Astrocyte (in vitro differentiated cells and primary cell): ENCODE measurements at regions not wholly inside any gene's neighbourhood (a gene's known extent, or its start where the extent isn't known, plus 50 kb on each side); places are given as distances from the start of the nearest gene placed in this dataset.
"Not testable (repeated sequence)": the region's sequence is repeated elsewhere in the genome, so short reads cannot be mapped to it uniquely, and the experiment has no call there.

Source experiments
- DNase-seq: peaks from one replicate; pipeline ENCODE4 v3.0.0-alpha.2; 2010; ENCODE audit warnings: low read depth
- FAIRE-seq: peaks from 2 replicates; lab custom pipeline; 2011; peaks lifted over from hg19 to GRCh38; lab: Jason Lieb, UNC
- H2AFZ ChIP-seq: 2 replicates; pipeline ENCODE4 v1.6.0; 2012; ENCODE audit warnings: low read depth, low read length, inconsistent platforms
- H3K27ac ChIP-seq: 2 replicates; pipeline ENCODE4 v1.5.1; 2011; ENCODE audit warnings: low read depth, low read length, inconsistent platforms
- H3K27me3 ChIP-seq: 2 replicates; pipeline ENCODE4 v1.6.0; 2011; ENCODE audit warnings: low read length, inconsistent platforms; ENCODE audit not compliant: insufficient read depth
- H3K36me3 ChIP-seq: 2 replicates; pipeline ENCODE4 v1.5.1; 2011; ENCODE audit warnings: low read length, inconsistent platforms; ENCODE audit not compliant: insufficient read depth
- H3K4me1 ChIP-seq: 2 replicates; pipeline ENCODE4 v1.5.1; 2011; ENCODE audit warnings: low read length, inconsistent platforms; ENCODE audit not compliant: insufficient read depth
- H3K4me2 ChIP-seq: 2 replicates; pipeline ENCODE4 v1.6.0; 2012; ENCODE audit warnings: low read length, inconsistent platforms
- H3K4me3 ChIP-seq: 2 replicates; pipeline ENCODE4 v1.5.1; 2011; ENCODE audit warnings: low read depth, mild to moderate bottlenecking, low read length, inconsistent platforms; ENCODE audit not compliant: insufficient read depth
- H3K79me2 ChIP-seq: 2 replicates; pipeline ENCODE4 v1.6.0; 2012; ENCODE audit warnings: mild to moderate bottlenecking, low read length, inconsistent platforms; ENCODE audit not compliant: insufficient read depth
- H3K9ac ChIP-seq: 2 replicates; pipeline ENCODE4 v1.6.0; 2012; ENCODE audit warnings: mild to moderate bottlenecking, low read length, inconsistent platforms
- H3K9me3 ChIP-seq: 2 replicates; pipeline ENCODE4 v1.5.1; 2012; ENCODE audit warnings: low read depth, mild to moderate bottlenecking, low read length, inconsistent platforms; ENCODE audit not compliant: insufficient read depth
- H4K20me1 ChIP-seq: 2 replicates; pipeline ENCODE4 v1.6.0; 2012; ENCODE audit warnings: low read length, inconsistent platforms; ENCODE audit not compliant: insufficient read depth
- H3K27ac Mint-ChIP-seq: one replicate; pipeline ENCODE4 v1.8.0; 2021; ENCODE audit warnings: mild to moderate bottlenecking, mixed read lengths; ENCODE audit not compliant: unreplicated experiment
- H3K27me3 Mint-ChIP-seq: one replicate; pipeline ENCODE4 v1.8.0; 2021; ENCODE audit warnings: low read depth, mixed read lengths; ENCODE audit not compliant: unreplicated experiment
- H3K36me3 Mint-ChIP-seq: one replicate; pipeline ENCODE4 v1.8.0; 2021; ENCODE audit warnings: low read depth, mixed read lengths; ENCODE audit not compliant: unreplicated experiment
- H3K4me1 Mint-ChIP-seq: one replicate; pipeline ENCODE4 v1.8.0; 2021; ENCODE audit warnings: low read depth, mixed read lengths; ENCODE audit not compliant: unreplicated experiment
- H3K4me3 Mint-ChIP-seq: one replicate; pipeline ENCODE4 v1.8.0; 2021; ENCODE audit warnings: mild to moderate bottlenecking, moderate library complexity, mixed read lengths; ENCODE audit not compliant: unreplicated experiment
- H3K9me3 Mint-ChIP-seq: one replicate; pipeline ENCODE4 v1.8.0; 2021; ENCODE audit warnings: mild to moderate bottlenecking, mixed read lengths; ENCODE audit not compliant: unreplicated experiment
- CTCF ChIP-seq: IDR thresholded peaks from 2 replicates; pipeline ENCODE4 v1.5.1; 2011; ENCODE audit warnings: low read depth, mild to moderate bottlenecking, inconsistent platforms, low read length, moderate library complexity; ENCODE audit not compliant: insufficient read depth
- EZH2 ChIP-seq: IDR thresholded peaks from 2 replicates; pipeline ENCODE4 v1.6.1; 2012; ENCODE audit warnings: mild to moderate bottlenecking, low read length, inconsistent platforms; ENCODE audit not compliant: insufficient read depth

- no peak overlapping the region for H3K27ac ChIP-seq
- Mint-ChIP-seq H3K36me3 (no peaks in the 10 kb centered on the region), H3K27ac (no peak overlapping the region), H3K9me3 (peaks cover 8% of the 10 kb centered on the region), H3K27me3 (peaks cover 43% of the 10 kb centered on the region), H3K4me1 (no peaks in the 10 kb centered on the region), H3K4me3 (no peak overlapping the region)
- TF ChIP-seq EZH2 = no peak
- no peak for TF ChIP-seq CTCF
- no peaks in the 10 kb centered on the region for H3K4me1 ChIP-seq
- H3K9me3 ChIP-seq = peaks cover 8% of the 10 kb centered on the region
- no peaks in the 10 kb centered on the region for H3K27me3 ChIP-seq
- no peak overlapping the region for H2AFZ ChIP-seq
- H3K4me2 ChIP-seq = no peak overlapping the region
- H3K9ac ChIP-seq = no peak overlapping the region
- H3K36me3 ChIP-seq = no peaks in the 10 kb centered on the region
- DNase-seq (no peak), FAIRE-seq (no peak)
- no peaks in the 10 kb centered on the region for H3K79me2 ChIP-seq
- no peak overlapping the region for H3K4me3 ChIP-seq
- no peaks in the 10 kb centered on the region for H4K20me1 ChIP-seq
Observed at GRCh38 chr10:131555406-131555805, 243.9 kb upstream of the TCERG1L start.

GRCh38 chr10:131556061-131556896 lies 244.8 kb upstream of the TCERG1L start:
- Histone ChIP-seq H4K20me1 (no peaks in the 10 kb centered on the region), H3K79me2 (no peaks in the 10 kb centered on the region), H3K9me3 (peaks cover 8% of the 10 kb centered on the region), H3K9ac (no peak overlapping the region), H3K36me3 (no peaks in the 10 kb centered on the region), H3K4me1 (no peaks in the 10 kb centered on the region), H2AFZ (no peak overlapping the region), H3K27me3 (no peaks in the 10 kb centered on the region), H3K27ac (no peak overlapping the region), H3K4me2 (no peak overlapping the region), H3K4me3 (no peak overlapping the region)
- Mint-ChIP-seq H3K4me3 (no peak overlapping the region), H3K27me3 (peaks cover 40% of the 10 kb centered on the region), H3K27ac (no peak overlapping the region), H3K9me3 (peaks cover 8% of the 10 kb centered on the region), H3K36me3 (no peaks in the 10 kb centered on the region), H3K4me1 (no peaks in the 10 kb centered on the region)
- FAIRE-seq = no peak
- TF ChIP-seq CTCF = no peak
- no peak for TF ChIP-seq EZH2
- DNase-seq = no peak

GRCh38 chr10:131556897-131557495 lies 245.5 kb upstream of the TCERG1L start:
- Mint-ChIP-seq H3K4me3 (no peak overlapping the region), H3K27ac (peak overlapping the region; percentile 27), H3K27me3 (peaks cover 44% of the 10 kb centered on the region), H3K4me1 (no peaks in the 10 kb centered on the region), H3K9me3 (peaks cover 9% of the 10 kb centered on the region), H3K36me3 (no peaks in the 10 kb centered on the region)
- no peaks in the 10 kb centered on the region for H3K27me3 ChIP-seq
- no peaks in the 10 kb centered on the region for H4K20me1 ChIP-seq
- H3K9ac ChIP-seq = no peak overlapping the region
- DNase-seq = no peak
- H3K79me2 ChIP-seq = no peaks in the 10 kb centered on the region
- no peak overlapping the region for H3K27ac ChIP-seq
- no peaks in the 10 kb centered on the region for H3K4me1 ChIP-seq
- H3K4me2 ChIP-seq = no peak overlapping the region
- H3K9me3 ChIP-seq = peaks cover 8% of the 10 kb centered on the region
- H3K4me3 ChIP-seq = no peak overlapping the region
- no peak for FAIRE-seq
- TF ChIP-seq CTCF (no peak), EZH2 (no peak)
- no peaks in the 10 kb centered on the region for H3K36me3 ChIP-seq
- no peak overlapping the region for H2AFZ ChIP-seq

- not testable (repeated sequence) for H3K79me2 ChIP-seq, H3K9me3 ChIP-seq, H2AFZ ChIP-seq, H3K4me3 ChIP-seq, FAIRE-seq, H3K4me1 ChIP-seq, H3K9me3 Mint-ChIP-seq, H3K27me3 ChIP-seq, H4K20me1 ChIP-seq, H3K9ac ChIP-seq, H3K4me3 Mint-ChIP-seq, DNase-seq, H3K27ac ChIP-seq, H3K36me3 Mint-ChIP-seq, H3K4me1 Mint-ChIP-seq, H3K27ac Mint-ChIP-seq, H3K4me2 ChIP-seq, H3K36me3 ChIP-seq
- peaks cover 40% of the 10 kb centered on the region for H3K27me3 Mint-ChIP-seq
Observed at GRCh38 chr10:131557956-131558355, 246.4 kb upstream of the TCERG1L start.
